Smooth muscle cell (in vitro differentiated cells): ENCODE measurements at regions not wholly inside any gene's neighbourhood (a gene's known extent, or its start where the extent isn't known, plus 50 kb on each side); places are given as distances from the start of the nearest gene placed in this dataset.

Experiments
- DNase-seq: peaks from one replicate; lab custom pipeline; 2025; ENCODE audit not compliant: unreplicated experiment; lab: John Stamatoyannopoulos, UW
- H2AFZ ChIP-seq: fragments of 200-600 bp; sonication (generic); 2 replicates; pipeline ENCODE4 v1.6.0; 2016; ENCODE audit warnings: antibody characterized with exemption, low read depth, mild to moderate bottlenecking
- H3F3A ChIP-seq: fragments of 200-600 bp; sonication (generic); 2 replicates; pipeline ENCODE4 v1.6.0; 2017; ENCODE audit warnings: antibody characterized with exemption, low read depth
- H3K27ac ChIP-seq: fragments of 200-600 bp; sonication (generic); 2 replicates; pipeline ENCODE4 v1.5.1; 2016; ENCODE audit warnings: low read depth, mild to moderate bottlenecking
- H3K27me3 ChIP-seq: fragments of 200-600 bp; sonication (generic); 2 replicates; pipeline ENCODE4 v1.6.1; 2016; ENCODE audit warnings: low read depth, mild to moderate bottlenecking
- H3K36me3 ChIP-seq: fragments of 200-600 bp; sonication (generic); 2 replicates; pipeline ENCODE4 v1.5.1; 2016; ENCODE audit warnings: low read depth
- H3K4me1 ChIP-seq: fragments of 200-600 bp; sonication (generic); 2 replicates; pipeline ENCODE4 v1.5.1; 2016; ENCODE audit warnings: low read depth
- H3K4me2 ChIP-seq: fragments of 200-600 bp; sonication (generic); 2 replicates; pipeline ENCODE4 v1.6.0; 2016; ENCODE audit warnings: mild to moderate bottlenecking
- H3K4me3 ChIP-seq: fragments of 200-600 bp; sonication (generic); 2 replicates; pipeline ENCODE4 v1.5.1; 2016; ENCODE audit warnings: mild to moderate bottlenecking
- H3K79me2 ChIP-seq: fragments of 200-600 bp; sonication (generic); 2 replicates; pipeline ENCODE4 v1.6.0; 2016; ENCODE audit warnings: low read depth, mild to moderate bottlenecking
- H3K9ac ChIP-seq: fragments of 200-600 bp; sonication (generic); 2 replicates; pipeline ENCODE4 v1.6.0; 2016; ENCODE audit warnings: low read depth
- H3K9me3 ChIP-seq: fragments of 200-600 bp; sonication (generic); replicated peaks from 2 replicates; pipeline ENCODE4 v1.5.1; 2016; ENCODE audit warnings: low read depth
- H4K20me1 ChIP-seq: fragments of 200-600 bp; sonication (generic); 2 replicates; pipeline ENCODE4 v1.6.0; 2016; ENCODE audit warnings: low read depth
- CTCF ChIP-seq: fragments of 200-600 bp; sonication (generic); IDR thresholded peaks from 2 replicates; pipeline ENCODE4 v1.5.1; 2017; ENCODE audit warnings: borderline replicate concordance, mild to moderate bottlenecking, antibody characterized with exemption; ENCODE audit not compliant: insufficient read depth, poor library complexity, severe bottlenecking
- WGBS: methylation state at CpG from one replicate; pipeline ENCODE4 v1.1.7; 2016; ENCODE audit warnings: low lambda C conversion rate; 5-methylcytosine and 5-hydroxymethylcytosine counted together

GRCh38 chr1:80211691-80212380 lies 1205.3 kb upstream of the ADGRL4 start:
- 69% methylated on average over 8 of the region's 8 CpGs for WGBS

GRCh38 chr1:80202118-80202517 lies 1195.6 kb upstream of the ADGRL4 start:
- H3K27me3 ChIP-seq, result no peaks in the 10 kb centered on the region
- H3K4me3 ChIP-seq, result no peak overlapping the region
- H3K79me2 ChIP-seq, result no peaks in the 10 kb centered on the region
- H3K4me2 ChIP-seq, result no peak overlapping the region
- no peaks in the 10 kb centered on the region for H3K9me3 ChIP-seq
- no peaks in the 10 kb centered on the region for H3K4me1 ChIP-seq
- peak overlapping the region; percentile 3 for H2AFZ ChIP-seq
- TF ChIP-seq CTCF, result no peak
- H3F3A ChIP-seq, result no peaks in the 10 kb centered on the region
- H3K9ac ChIP-seq, result no peak overlapping the region
- H4K20me1 ChIP-seq, result no peaks in the 10 kb centered on the region
- H3K27ac ChIP-seq, result no peak overlapping the region
- no peaks in the 10 kb centered on the region for H3K36me3 ChIP-seq
- 53% methylated on average over 4 of the region's 4 CpGs for WGBS
- DNase-seq, result no peak

More at GRCh38 chr1:80211691-80212380, 1205.3 kb upstream of the ADGRL4 start:
- no peaks in the 10 kb centered on the region for H3K9me3 ChIP-seq
- no peaks in the 10 kb centered on the region for H4K20me1 ChIP-seq
- H3K27me3 ChIP-seq, result no peaks in the 10 kb centered on the region
- TF ChIP-seq CTCF, result no peak
- no peak for DNase-seq
- H3K27ac ChIP-seq, result no peak overlapping the region
- no peaks in the 10 kb centered on the region for H3F3A ChIP-seq
- H3K79me2 ChIP-seq, result no peaks in the 10 kb centered on the region
- no peak overlapping the region for H3K4me3 ChIP-seq
- no peak overlapping the region for H3K4me2 ChIP-seq
- no peaks in the 10 kb centered on the region for H3K4me1 ChIP-seq
- no peak overlapping the region for H3K9ac ChIP-seq
- no peaks in the 10 kb centered on the region for H3K36me3 ChIP-seq
- H2AFZ ChIP-seq, result no peak overlapping the region

GRCh38 chr1:80194221-80194620 lies 1187.7 kb upstream of the ADGRL4 start:
- no peaks in the 10 kb centered on the region for H3K36me3 ChIP-seq
- no peak overlapping the region for H3K9ac ChIP-seq
- no peak overlapping the region for H3K4me2 ChIP-seq
- H3K27ac ChIP-seq, result no peak overlapping the region
- no peaks in the 10 kb centered on the region for H3K9me3 ChIP-seq
- H3K4me3 ChIP-seq, result no peak overlapping the region
- no peak overlapping the region for H2AFZ ChIP-seq
- no peaks in the 10 kb centered on the region for H3K4me1 ChIP-seq
- no peaks in the 10 kb centered on the region for H4K20me1 ChIP-seq
- no peaks in the 10 kb centered on the region for H3K27me3 ChIP-seq
- WGBS, result 95% methylated on average over 4 of the region's 4 CpGs
- no peaks in the 10 kb centered on the region for H3F3A ChIP-seq
- TF ChIP-seq CTCF, result no peak
- no peaks in the 10 kb centered on the region for H3K79me2 ChIP-seq
- DNase-seq, result no peak

- DNase-seq, result no peak
- Histone ChIP-seq H3K79me2 (no peaks in the 10 kb centered on the region), H3K4me1 (no peaks in the 10 kb centered on the region), H3K9me3 (no peaks in the 10 kb centered on the region), H3K4me3 (no peak overlapping the region), H3K9ac (no peak overlapping the region), H3K27me3 (no peaks in the 10 kb centered on the region), H3K4me2 (no peak overlapping the region), H3K27ac (no peak overlapping the region), H3F3A (no peaks in the 10 kb centered on the region), H2AFZ (no peak overlapping the region), H3K36me3 (no peaks in the 10 kb centered on the region), H4K20me1 (no peaks in the 10 kb centered on the region)
- TF ChIP-seq CTCF, result no peak
These were observed 1174.9 kb upstream of the ADGRL4 start for GRCh38 chr1:80181418-80181817.
